Mesenchymal stem cell (in vitro differentiated cells and primary cell): ENCODE measurements at regions not wholly inside any gene's neighbourhood (a gene's known extent, or its start where the extent isn't known, plus 50 kb on each side); places are given as distances from the start of the nearest gene placed in this dataset.
A peak's percentile ranks its signal among the peaks of the same experiment; 100 is the strongest.

ENCODE experiments used
- DNase-seq: peaks from one replicate; pipeline ENCODE4 v3.0.0-alpha.2; 2013
- H2AFZ ChIP-seq: one replicate; pipeline ENCODE4 v1.6.1; 2013; ENCODE audit warnings: low read depth, mild to moderate bottlenecking, control low read depth, inconsistent platforms, low read length, moderate library complexity
- H2AK5ac ChIP-seq: 2 replicates; pipeline ENCODE4 v1.6.1; 2013; ENCODE audit warnings: low read length, moderate library complexity, mild to moderate bottlenecking, inconsistent platforms; ENCODE audit not compliant: severe bottlenecking
- H2BK120ac ChIP-seq: one replicate; pipeline ENCODE4 v1.6.1; 2013; ENCODE audit warnings: low read depth, mild to moderate bottlenecking, inconsistent platforms, low read length, moderate library complexity
- H2BK12ac ChIP-seq, 2 experiments: one replicate each; pipeline ENCODE4 v1.6.1; 2013; ENCODE audit warnings: inconsistent platforms in 2 of 2, low read length in 2 of 2, mild to moderate bottlenecking in 2 of 2, moderate library complexity in 2 of 2, control low read depth in 1 of 2
- H2BK15ac ChIP-seq: one replicate; pipeline ENCODE4 v1.6.1; 2013; ENCODE audit warnings: mild to moderate bottlenecking, low read depth, inconsistent platforms; ENCODE audit not compliant: poor library complexity, severe bottlenecking
- H2BK5ac ChIP-seq: 2 replicates; pipeline ENCODE4 v1.6.1; 2013; ENCODE audit warnings: low read depth, mild to moderate bottlenecking, low read length, control low read depth, inconsistent platforms; ENCODE audit not compliant: poor library complexity, severe bottlenecking
- H3K14ac ChIP-seq, 2 experiments: one replicate each; pipeline ENCODE4 v1.6.1; 2013; ENCODE audit warnings: inconsistent platforms in 2 of 2, low read length in 2 of 2, control low read depth in 1 of 2, mild to moderate bottlenecking in 1 of 2, moderate library complexity in 1 of 2
- H3K18ac ChIP-seq, 2 experiments: one replicate each; pipeline ENCODE4 v1.6.1; 2013; ENCODE audit warnings: inconsistent platforms in 2 of 2, low read length in 2 of 2, control low read depth in 1 of 2, low read depth in 1 of 2, mild to moderate bottlenecking in 1 of 2
- H3K23ac ChIP-seq, 2 experiments: one replicate each; pipeline ENCODE4 v1.6.1; 2013; ENCODE audit warnings: inconsistent platforms in 2 of 2, low read length in 2 of 2, mild to moderate bottlenecking in 2 of 2, moderate library complexity in 2 of 2, control low read depth in 1 of 2
- H3K27ac ChIP-seq: 2 replicates; pipeline ENCODE4 v1.5.1; 2013; ENCODE audit warnings: mild to moderate bottlenecking, moderate library complexity, low read length, control low read depth, inconsistent platforms; ENCODE audit not compliant: poor library complexity, severe bottlenecking
- H3K27me3 ChIP-seq, 2 experiments: 2 replicates each; pipeline versions ENCODE4 v1.6.1 to v1.7.0; 2013; ENCODE audit warnings: low read length in 2 of 2, mild to moderate bottlenecking in 2 of 2, moderate library complexity in 2 of 2, control low read depth in 1 of 2, inconsistent platforms in 1 of 2; ENCODE audit not compliant: control insufficient read depth in 1 of 2, insufficient read depth in 1 of 2
- H3K36me3 ChIP-seq, 2 experiments: 2 replicates each; pipeline versions ENCODE4 v1.6.1 to v1.7.0; 2013; ENCODE audit warnings: low read length in 2 of 2, control low read depth in 1 of 2, inconsistent platforms in 1 of 2, low read depth in 1 of 2, mild to moderate bottlenecking in 1 of 2; ENCODE audit not compliant: insufficient read depth in 2 of 2, control insufficient read depth in 1 of 2
- H3K4ac ChIP-seq, 2 experiments: one replicate each; pipeline ENCODE4 v1.6.1; 2013; ENCODE audit warnings: inconsistent platforms in 2 of 2, low read length in 2 of 2, mild to moderate bottlenecking in 2 of 2, moderate library complexity in 2 of 2, control low read depth in 1 of 2, low read depth in 1 of 2
- H3K4me1 ChIP-seq: 2 replicates; pipeline ENCODE4 v1.6.1; 2013; ENCODE audit warnings: low read depth, low read length, control low read depth; ENCODE audit not compliant: control insufficient read depth, insufficient read depth
- H3K4me2 ChIP-seq: 2 replicates; pipeline ENCODE4 v1.6.1; 2013; ENCODE audit warnings: low read length, mild to moderate bottlenecking, inconsistent platforms; ENCODE audit not compliant: poor library complexity, severe bottlenecking
- H3K4me3 ChIP-seq, 2 experiments: 2 replicates each; pipeline versions ENCODE4 v1.5.1 to v1.7.0; 2013; ENCODE audit warnings: low read length in 2 of 2, mild to moderate bottlenecking in 2 of 2, control low read depth in 1 of 2, low read depth in 1 of 2; ENCODE audit not compliant: insufficient read depth in 1 of 2
- H3K79me1 ChIP-seq: replicated peaks from 2 replicates; pipeline ENCODE4 v1.6.1; 2013; ENCODE audit warnings: mild to moderate bottlenecking, control low read depth, low read length, inconsistent platforms; ENCODE audit not compliant: poor library complexity, severe bottlenecking
- H3K9ac ChIP-seq: 2 replicates; pipeline ENCODE4 v1.7.0; 2013; ENCODE audit warnings: mild to moderate bottlenecking, low read length, moderate library complexity
- H3K9me3 ChIP-seq: 2 replicates; pipeline ENCODE4 v1.7.0; 2013; ENCODE audit warnings: mild to moderate bottlenecking, low read length; ENCODE audit not compliant: control insufficient read depth
- H4K8ac ChIP-seq: one replicate; pipeline ENCODE4 v1.6.1; 2013; ENCODE audit warnings: inconsistent platforms, mild to moderate bottlenecking, low read length, moderate library complexity
- H4K91ac ChIP-seq: one replicate; pipeline ENCODE4 v1.6.1; 2013; ENCODE audit warnings: mild to moderate bottlenecking, low read length, inconsistent platforms
- WGBS: methylation state at CpG from one replicate; pipeline ENCODE4 v1.1.7; 2013; ENCODE audit warnings: mixed read lengths; 5-methylcytosine and 5-hydroxymethylcytosine counted together

DNA sequence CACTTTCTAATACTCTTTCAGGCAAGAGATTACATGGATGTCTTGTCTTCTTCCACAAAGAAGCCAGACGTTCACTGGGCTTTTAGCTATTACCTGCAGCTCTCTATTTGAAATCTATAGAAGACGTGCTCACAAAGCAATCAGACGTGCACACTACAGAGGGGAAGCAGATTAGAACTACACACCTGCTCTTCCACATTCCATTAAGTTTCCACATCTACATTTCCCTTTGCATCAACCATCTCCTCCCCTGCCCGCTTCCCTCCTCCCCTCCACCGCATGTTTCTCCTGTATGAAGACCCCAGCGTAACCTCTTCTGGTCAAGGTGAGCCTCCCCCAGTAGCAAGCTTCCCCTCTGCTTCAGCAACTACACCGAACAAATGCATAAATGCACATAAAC lies 119.8 kb downstream of the DHX15 start:
- H4K8ac ChIP-seq, result no peak overlapping the region
- no peak for DNase-seq
- no peaks in the 10 kb centered on the region for H3K79me1 ChIP-seq
- no peak overlapping the region for H3K18ac ChIP-seq
- H3K23ac ChIP-seq, result no peak overlapping the region
- H3K4me1 ChIP-seq, result no peaks in the 10 kb centered on the region
- no peak overlapping the region for H2BK5ac ChIP-seq
- no peak overlapping the region for H3K4me2 ChIP-seq
- no peak overlapping the region for H2BK12ac ChIP-seq
- H3K27ac ChIP-seq, result no peak overlapping the region
- no peak overlapping the region for H2AFZ ChIP-seq
- no peaks in the 10 kb centered on the region for H3K9me3 ChIP-seq
- no peak overlapping the region for H3K9ac ChIP-seq
- H3K4me3 ChIP-seq, result no peak overlapping the region
- no peak overlapping the region for H2BK15ac ChIP-seq
- H3K27me3 ChIP-seq, result peaks cover 0 to 21% of the 10 kb centered on the region in 2 experiments
- H3K4ac ChIP-seq, result no peak overlapping the region
- WGBS, result 91% methylated on average over 6 of the region's 7 CpGs
- no peak overlapping the region for H3K14ac ChIP-seq
- no peak overlapping the region for H4K91ac ChIP-seq
- H2BK120ac ChIP-seq, result no peak overlapping the region
- H3K36me3 ChIP-seq, result no peaks in the 10 kb centered on the region
- H2AK5ac ChIP-seq, result no peak overlapping the region

DNA sequence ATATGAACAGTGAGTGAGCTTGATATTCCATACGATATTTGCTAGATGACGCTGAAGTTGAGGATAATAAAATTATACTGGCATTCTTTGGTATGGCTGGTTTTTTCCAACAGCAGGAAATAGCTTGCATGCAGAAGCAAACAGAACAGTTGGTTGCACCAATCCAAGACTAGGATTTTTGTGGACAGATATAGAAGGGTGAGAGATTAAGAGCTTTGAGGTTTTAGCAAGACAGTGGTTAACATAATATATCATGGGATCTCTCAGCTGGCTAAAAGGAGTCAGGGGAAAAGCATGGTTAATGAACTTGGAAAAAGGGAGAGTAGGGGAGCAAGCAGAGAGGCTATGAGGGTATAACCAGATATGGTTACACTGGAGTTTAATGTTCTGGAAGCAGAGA lies 127.9 kb downstream of the DHX15 start:
- Histone ChIP-seq H3K36me3 (no peaks in the 10 kb centered on the region), H3K18ac (no peak overlapping the region), H2AFZ (no peak overlapping the region), H2AK5ac (no peak overlapping the region), H3K4me1 (no peaks in the 10 kb centered on the region), H2BK5ac (no peak overlapping the region), H3K27me3 (no peaks in the 10 kb centered on the region), H2BK15ac (no peak overlapping the region), H2BK12ac (no peak overlapping the region), H3K9ac (no peak overlapping the region), H3K9me3 (no peaks in the 10 kb centered on the region), H3K27ac (no peak overlapping the region), H3K14ac (no peak overlapping the region), H4K8ac (no peak overlapping the region), H3K79me1 (no peaks in the 10 kb centered on the region), H3K4me2 (no peak overlapping the region), H4K91ac (no peak overlapping the region), H3K4ac (no peak overlapping the region), H3K23ac (no peak overlapping the region), H3K4me3 (no peak overlapping the region), H2BK120ac (no peak overlapping the region)
- DNase-seq, result peak; percentile 2
- WGBS, result 88% methylated on average over 2 of the region's 2 CpGs

DNA sequence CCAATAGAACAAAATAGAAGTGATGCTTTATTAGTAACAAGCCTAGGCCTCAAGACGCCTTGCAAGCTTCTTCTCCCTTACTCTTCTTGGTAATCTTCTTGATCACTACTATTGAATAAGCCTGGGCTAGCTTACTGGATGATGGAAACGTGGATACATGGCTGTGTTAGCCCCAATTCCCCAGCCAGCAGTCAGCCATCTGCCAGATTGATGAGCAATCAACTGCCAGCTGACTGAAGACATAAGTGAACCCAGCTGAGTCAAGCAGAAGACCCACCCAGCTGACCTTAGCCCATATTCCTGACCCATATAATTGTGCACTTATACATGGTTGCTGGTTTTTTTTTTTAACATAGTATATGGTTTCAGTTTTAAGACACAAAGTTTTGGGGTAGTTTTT lies 130.4 kb downstream of the DHX15 start:
- no peak overlapping the region for H4K91ac ChIP-seq
- H3K36me3 ChIP-seq, result no peaks in the 10 kb centered on the region
- H3K23ac ChIP-seq, result no peak overlapping the region
- no peak overlapping the region for H2BK5ac ChIP-seq
- no peak for DNase-seq
- no peak overlapping the region for H3K4me2 ChIP-seq
- H2BK15ac ChIP-seq, result no peak overlapping the region
- no peak overlapping the region for H4K8ac ChIP-seq
- no peak overlapping the region for H2BK120ac ChIP-seq
- WGBS, result 43% methylated on average over 2 of the region's 2 CpGs
- no peak overlapping the region for H3K4ac ChIP-seq
- H3K4me3 ChIP-seq, result no peak overlapping the region
- H2AK5ac ChIP-seq, result no peak overlapping the region
- H2AFZ ChIP-seq, result no peak overlapping the region
- no peaks in the 10 kb centered on the region for H3K9me3 ChIP-seq
- H3K9ac ChIP-seq, result no peak overlapping the region
- H3K79me1 ChIP-seq, result no peaks in the 10 kb centered on the region
- H2BK12ac ChIP-seq, result no peak overlapping the region
- no peak overlapping the region for H3K18ac ChIP-seq
- no peaks in the 10 kb centered on the region for H3K27me3 ChIP-seq
- no peak overlapping the region for H3K14ac ChIP-seq
- no peaks in the 10 kb centered on the region for H3K4me1 ChIP-seq
- no peak overlapping the region for H3K27ac ChIP-seq

DNA sequence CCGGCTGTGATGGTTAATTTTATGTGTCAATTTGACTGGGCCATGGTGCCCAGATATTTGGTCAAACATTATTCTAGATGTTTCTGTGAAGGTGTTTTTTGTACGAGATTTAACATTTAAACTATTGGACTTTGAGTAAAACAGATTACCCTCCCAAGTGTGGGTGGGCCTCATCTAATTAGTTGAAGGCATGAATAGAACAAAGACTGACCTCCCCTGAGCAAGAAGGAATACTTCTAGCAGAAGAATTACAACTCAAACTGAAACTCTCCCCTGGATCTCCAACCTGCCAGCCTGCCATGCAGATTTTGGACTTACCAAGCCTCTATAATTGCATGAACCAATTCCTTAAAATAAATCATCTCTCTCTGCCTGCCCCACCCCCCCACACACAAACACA lies 132.5 kb downstream of the DHX15 start:
- WGBS, result 100% methylated on average over 1 of the region's 2 CpGs
- Histone ChIP-seq H3K14ac (no peak overlapping the region), H3K18ac (no peak overlapping the region), H2BK120ac (no peak overlapping the region), H4K8ac (no peak overlapping the region), H3K4me3 (no peak overlapping the region), H2AK5ac (no peak overlapping the region), H3K23ac (no peak overlapping the region), H2AFZ (no peak overlapping the region), H3K36me3 (no peaks in the 10 kb centered on the region), H2BK12ac (no peak overlapping the region), H3K4me1 (no peaks in the 10 kb centered on the region), H4K91ac (no peak overlapping the region), H3K9me3 (no peaks in the 10 kb centered on the region), H3K79me1 (no peaks in the 10 kb centered on the region), H2BK15ac (no peak overlapping the region), H3K27me3 (peaks cover 0 to 7% of the 10 kb centered on the region in 2 experiments), H3K4me2 (no peak overlapping the region), H2BK5ac (no peak overlapping the region), H3K4ac (no peak overlapping the region), H3K9ac (no peak overlapping the region), H3K27ac (no peak overlapping the region)
- no peak for DNase-seq
